Neural cell (in vitro differentiated cells): ENCODE measurements at regions not wholly inside any gene's neighbourhood (a gene's known extent, or its start where the extent isn't known, plus 50 kb on each side); places are given as distances from the start of the nearest gene placed in this dataset.

ENCODE experiments used
- RAD21 ChIP-seq: fragments of 450-650 bp; conservative IDR thresholded peaks from 2 replicates; pipeline ENCODE4 v1.6.1; 2014; ENCODE audit warnings: antibody characterized with exemption, mild to moderate bottlenecking, moderate library complexity
- TF ChIP-seq, protein P1 (sequence below): fragments of 450-650 bp; IDR thresholded peaks from 2 replicates; pipeline ENCODE4 v1.5.1; 2014; ENCODE audit warnings: antibody characterized with exemption, mild to moderate bottlenecking, moderate library complexity; ENCODE audit not compliant: poor library complexity, severe bottlenecking

DNA sequence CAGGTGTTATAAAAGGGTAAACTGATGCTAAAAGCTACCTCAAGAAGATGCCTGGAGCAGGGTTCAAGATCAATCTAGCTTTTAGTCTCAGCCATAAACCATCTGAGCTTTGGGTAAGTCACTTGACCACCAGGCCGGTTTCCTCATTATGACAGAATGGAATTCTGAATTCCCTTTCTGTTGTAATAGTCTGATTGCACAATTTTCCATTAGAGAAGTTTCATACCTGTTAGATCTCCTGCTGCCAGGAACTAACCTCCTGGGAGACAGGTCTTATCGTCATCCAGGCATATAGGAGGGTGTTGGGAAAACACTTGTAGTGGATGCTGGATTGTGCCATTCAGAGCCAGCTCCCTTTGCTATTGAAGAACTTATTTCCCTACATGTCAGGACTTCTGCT is 272.5 kb downstream of the TDRD15 start:
- TF ChIP-seq RAD21, result no peak
- TF ChIP-seq, protein P1, sequence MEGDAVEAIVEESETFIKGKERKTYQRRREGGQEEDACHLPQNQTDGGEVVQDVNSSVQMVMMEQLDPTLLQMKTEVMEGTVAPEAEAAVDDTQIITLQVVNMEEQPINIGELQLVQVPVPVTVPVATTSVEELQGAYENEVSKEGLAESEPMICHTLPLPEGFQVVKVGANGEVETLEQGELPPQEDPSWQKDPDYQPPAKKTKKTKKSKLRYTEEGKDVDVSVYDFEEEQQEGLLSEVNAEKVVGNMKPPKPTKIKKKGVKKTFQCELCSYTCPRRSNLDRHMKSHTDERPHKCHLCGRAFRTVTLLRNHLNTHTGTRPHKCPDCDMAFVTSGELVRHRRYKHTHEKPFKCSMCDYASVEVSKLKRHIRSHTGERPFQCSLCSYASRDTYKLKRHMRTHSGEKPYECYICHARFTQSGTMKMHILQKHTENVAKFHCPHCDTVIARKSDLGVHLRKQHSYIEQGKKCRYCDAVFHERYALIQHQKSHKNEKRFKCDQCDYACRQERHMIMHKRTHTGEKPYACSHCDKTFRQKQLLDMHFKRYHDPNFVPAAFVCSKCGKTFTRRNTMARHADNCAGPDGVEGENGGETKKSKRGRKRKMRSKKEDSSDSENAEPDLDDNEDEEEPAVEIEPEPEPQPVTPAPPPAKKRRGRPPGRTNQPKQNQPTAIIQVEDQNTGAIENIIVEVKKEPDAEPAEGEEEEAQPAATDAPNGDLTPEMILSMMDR, result no peak
